Neural progenitor cell (in vitro differentiated cells): ENCODE measurements at regions not wholly inside any gene's neighbourhood (a gene's known extent, or its start where the extent isn't known, plus 50 kb on each side); places are given as distances from the start of the nearest gene placed in this dataset.
A peak's percentile ranks its signal among the peaks of the same experiment; 100 is the strongest.

ENCODE experiments used
- DNase-seq: peaks from one replicate; pipeline ENCODE4 v3.0.0-alpha.2; 2016; ENCODE audit warnings: low spot score
- H2AFZ ChIP-seq: fragments of 200-600 bp; sonication (generic); replicated peaks from 2 replicates; pipeline ENCODE4 v1.6.1; 2016; ENCODE audit warnings: antibody characterized with exemption
- H3F3A ChIP-seq: fragments of 200-600 bp; sonication (generic); 2 replicates; pipeline ENCODE4 v1.6.1; 2016; ENCODE audit warnings: antibody characterized with exemption, low read depth
- H3K27ac ChIP-seq: fragments of 200-600 bp; sonication (generic); 2 replicates; pipeline ENCODE4 v1.5.1; 2016; ENCODE audit warnings: mild to moderate bottlenecking
- H3K27me3 ChIP-seq: fragments of 200-600 bp; sonication (generic); 2 replicates; pipeline ENCODE4 v1.6.1; 2016; ENCODE audit warnings: mild to moderate bottlenecking, moderate library complexity
- H3K36me3 ChIP-seq: fragments of 200-600 bp; sonication (generic); 2 replicates; pipeline ENCODE4 v1.5.1; 2016
- H3K4me1 ChIP-seq: fragments of 200-600 bp; sonication (generic); 2 replicates; pipeline ENCODE4 v1.6.1; 2016; ENCODE audit warnings: mixed run types
- H3K4me2 ChIP-seq: fragments of 200-600 bp; sonication (generic); 2 replicates; pipeline ENCODE4 v1.6.1; 2016
- H3K4me3 ChIP-seq: fragments of 200-600 bp; sonication (generic); 2 replicates; pipeline ENCODE4 v1.5.1; 2016
- H3K79me2 ChIP-seq: fragments of 200-600 bp; sonication (generic); 2 replicates; pipeline ENCODE4 v1.6.1; 2016; ENCODE audit warnings: low read depth
- H3K9ac ChIP-seq: fragments of 200-600 bp; sonication (generic); 2 replicates; pipeline ENCODE4 v1.6.1; 2016
- H3K9me3 ChIP-seq: fragments of 200-600 bp; sonication (generic); 2 replicates; pipeline ENCODE4 v1.5.1; 2016; ENCODE audit warnings: low read depth
- H4K20me1 ChIP-seq: fragments of 200-600 bp; sonication (generic); 2 replicates; pipeline ENCODE4 v1.6.1; 2016; ENCODE audit warnings: low read depth
- H3K27ac Mint-ChIP-seq: 3 replicates; pipeline ENCODE4 v1.8.0; 2021; ENCODE audit warnings: mixed read lengths
- H3K27me3 Mint-ChIP-seq: 2 replicates; pipeline ENCODE4 v1.8.0; 2022; ENCODE audit warnings: low read depth, mild to moderate bottlenecking, inconsistent platforms, moderate library complexity, mixed read lengths; ENCODE audit not compliant: insufficient read depth
- H3K36me3 Mint-ChIP-seq: 3 replicates; pipeline ENCODE4 v1.8.0; 2021; ENCODE audit warnings: mixed read lengths
- H3K4me1 Mint-ChIP-seq: 3 replicates; pipeline ENCODE4 v1.8.0; 2021; ENCODE audit warnings: mixed read lengths
- H3K4me3 Mint-ChIP-seq: 3 replicates; pipeline ENCODE4 v1.8.0; 2021; ENCODE audit warnings: mild to moderate bottlenecking, moderate library complexity, mixed read lengths
- H3K9me3 Mint-ChIP-seq: 3 replicates; pipeline ENCODE4 v1.8.0; 2020; ENCODE audit warnings: mixed read lengths
- EZH2 ChIP-seq: fragments of 200-600 bp; sonication (generic); IDR thresholded peaks from 2 replicates; pipeline ENCODE4 v1.6.1; 2017; ENCODE audit warnings: antibody characterized with exemption, mild to moderate bottlenecking, moderate library complexity
- EZH2phosphoT487 ChIP-seq: fragments of 200-600 bp; sonication (generic); IDR thresholded peaks from 2 replicates; pipeline ENCODE4 v1.6.1; 2017; ENCODE audit warnings: antibody characterized with exemption
- TF ChIP-seq, protein P1 (sequence below): fragments of 200-600 bp; sonication (generic); IDR thresholded peaks from 2 replicates; pipeline ENCODE4 v1.5.1; 2017; ENCODE audit warnings: antibody characterized with exemption, mild to moderate bottlenecking

DNA sequence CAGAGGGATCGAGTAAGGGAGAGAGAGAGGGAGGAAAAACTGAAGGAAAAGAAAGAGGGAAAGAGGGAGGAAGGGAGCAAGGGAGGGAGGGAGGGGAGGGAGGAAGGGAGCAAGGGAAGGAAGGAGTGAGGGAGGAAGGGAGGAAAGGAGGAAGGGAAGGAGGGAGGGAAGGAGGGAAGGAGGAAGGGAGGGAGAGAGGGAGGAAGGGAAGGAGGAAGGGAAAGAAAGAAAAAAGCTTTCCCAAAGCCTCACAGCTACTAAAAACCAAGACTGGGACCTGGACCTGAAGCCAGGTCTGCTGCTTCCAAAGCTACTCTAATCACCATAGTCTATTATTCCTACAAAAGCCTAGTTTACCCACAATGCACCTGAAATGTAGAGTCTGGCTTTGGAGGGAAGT is 259.8 kb upstream of the WWC1 start:
- no peak overlapping the region for H3K27ac Mint-ChIP-seq
- peaks cover 18% of the 10 kb centered on the region for H3K4me1 Mint-ChIP-seq

DNA sequence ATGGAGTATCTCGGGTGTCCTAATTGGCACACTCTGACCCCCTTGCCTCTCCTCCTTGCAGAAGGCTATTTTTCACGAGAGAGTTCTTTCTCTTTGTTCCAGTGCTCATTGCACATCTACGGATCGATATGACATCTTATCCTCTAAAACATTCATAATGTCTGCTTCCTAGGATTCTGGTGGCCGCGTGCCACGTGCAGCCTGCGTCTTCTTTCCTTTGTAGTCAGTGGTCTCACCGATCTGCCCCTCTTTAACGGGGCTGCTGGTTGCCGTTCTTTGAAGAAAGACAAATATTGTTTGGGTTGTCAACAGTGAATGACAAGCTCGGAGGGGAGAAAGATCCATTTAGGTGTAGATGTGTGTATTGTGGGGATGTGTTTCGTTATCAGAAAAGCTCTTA is 252.4 kb upstream of the WWC1 start:
- H3K4me3 ChIP-seq: no peak overlapping the region
- H3K4me2 ChIP-seq: no peak overlapping the region
- no peaks in the 10 kb centered on the region for H3F3A ChIP-seq
- no peaks in the 10 kb centered on the region for H3K36me3 ChIP-seq
- H3K4me1 ChIP-seq: peaks cover 19% of the 10 kb centered on the region
- H3K27me3 Mint-ChIP-seq: peaks cover 3% of the 10 kb centered on the region
- no peaks in the 10 kb centered on the region for H3K9me3 ChIP-seq
- H3K36me3 Mint-ChIP-seq: no peaks in the 10 kb centered on the region
- no peak for DNase-seq
- TF ChIP-seq, protein P1, sequence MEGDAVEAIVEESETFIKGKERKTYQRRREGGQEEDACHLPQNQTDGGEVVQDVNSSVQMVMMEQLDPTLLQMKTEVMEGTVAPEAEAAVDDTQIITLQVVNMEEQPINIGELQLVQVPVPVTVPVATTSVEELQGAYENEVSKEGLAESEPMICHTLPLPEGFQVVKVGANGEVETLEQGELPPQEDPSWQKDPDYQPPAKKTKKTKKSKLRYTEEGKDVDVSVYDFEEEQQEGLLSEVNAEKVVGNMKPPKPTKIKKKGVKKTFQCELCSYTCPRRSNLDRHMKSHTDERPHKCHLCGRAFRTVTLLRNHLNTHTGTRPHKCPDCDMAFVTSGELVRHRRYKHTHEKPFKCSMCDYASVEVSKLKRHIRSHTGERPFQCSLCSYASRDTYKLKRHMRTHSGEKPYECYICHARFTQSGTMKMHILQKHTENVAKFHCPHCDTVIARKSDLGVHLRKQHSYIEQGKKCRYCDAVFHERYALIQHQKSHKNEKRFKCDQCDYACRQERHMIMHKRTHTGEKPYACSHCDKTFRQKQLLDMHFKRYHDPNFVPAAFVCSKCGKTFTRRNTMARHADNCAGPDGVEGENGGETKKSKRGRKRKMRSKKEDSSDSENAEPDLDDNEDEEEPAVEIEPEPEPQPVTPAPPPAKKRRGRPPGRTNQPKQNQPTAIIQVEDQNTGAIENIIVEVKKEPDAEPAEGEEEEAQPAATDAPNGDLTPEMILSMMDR: no peak
- TF ChIP-seq EZH2: no peak
- no peak for TF ChIP-seq EZH2phosphoT487
- no peak overlapping the region for H3K27ac Mint-ChIP-seq
- no peaks in the 10 kb centered on the region for H3K79me2 ChIP-seq
- H3K4me3 Mint-ChIP-seq: no peak overlapping the region
- no peak overlapping the region for H2AFZ ChIP-seq
- H4K20me1 ChIP-seq: no peaks in the 10 kb centered on the region
- peaks cover 26% of the 10 kb centered on the region for H3K4me1 Mint-ChIP-seq
- no peaks in the 10 kb centered on the region for H3K9me3 Mint-ChIP-seq
- no peak overlapping the region for H3K27ac ChIP-seq
- H3K27me3 ChIP-seq: no peaks in the 10 kb centered on the region
- H3K9ac ChIP-seq: no peak overlapping the region

More for the DNA sequence above, 259.8 kb upstream of the WWC1 start:
- no peak for DNase-seq
- Mint-ChIP-seq H3K27me3 (no peaks in the 10 kb centered on the region), H3K9me3 (peaks cover 4% of the 10 kb centered on the region), H3K36me3 (peaks cover 4% of the 10 kb centered on the region), H3K4me3 (no peak overlapping the region)
- H3K4me3 ChIP-seq: no peak overlapping the region
- H2AFZ ChIP-seq: no peak overlapping the region
- H3K36me3 ChIP-seq: no peaks in the 10 kb centered on the region
- no peaks in the 10 kb centered on the region for H3K79me2 ChIP-seq
- H3K27ac ChIP-seq: no peak overlapping the region
- H3K27me3 ChIP-seq: no peaks in the 10 kb centered on the region
- no peaks in the 10 kb centered on the region for H4K20me1 ChIP-seq
- no peaks in the 10 kb centered on the region for H3K9me3 ChIP-seq
- H3K4me2 ChIP-seq: no peak overlapping the region
- H3K9ac ChIP-seq: no peak overlapping the region
- peaks cover 3% of the 10 kb centered on the region for H3K4me1 ChIP-seq
- no peak for TF ChIP-seq EZH2
- TF ChIP-seq, protein P1: no peak
- no peak for TF ChIP-seq EZH2phosphoT487
- no peaks in the 10 kb centered on the region for H3F3A ChIP-seq

DNA sequence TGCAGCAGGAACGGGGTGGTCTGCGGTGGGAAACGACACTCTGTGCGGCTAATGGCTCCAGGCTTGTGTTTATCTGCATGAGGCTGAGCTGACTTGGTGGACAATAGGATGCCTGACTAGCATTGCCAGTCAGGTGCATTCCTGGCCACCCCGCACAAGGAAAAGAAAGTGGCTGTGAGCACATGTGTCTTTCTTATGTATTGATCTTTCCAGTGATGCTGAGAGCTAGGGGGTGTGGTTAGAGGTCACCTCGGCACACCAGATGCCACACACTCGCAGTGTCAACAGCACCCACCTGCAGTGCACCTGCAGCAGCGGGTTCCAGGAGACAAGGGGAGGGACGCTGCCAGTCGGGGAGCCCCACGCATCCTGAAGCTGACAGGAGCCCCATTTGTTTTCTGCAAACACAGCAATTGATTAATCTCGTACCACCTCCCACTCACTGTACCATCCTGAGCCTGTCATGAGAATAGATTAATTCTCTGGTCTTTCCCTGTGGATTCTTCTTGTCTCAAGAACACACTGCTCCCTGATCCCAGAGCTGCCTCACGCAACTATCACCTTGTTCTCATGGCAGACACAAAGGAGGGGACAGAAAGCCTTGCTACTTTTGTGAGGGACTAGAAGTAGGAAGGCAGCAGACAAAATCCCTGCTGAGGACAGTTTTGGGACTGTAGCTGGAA is 251.7 kb upstream of the WWC1 start:
- no peak overlapping the region for H3K9ac ChIP-seq
- H3K36me3 ChIP-seq: no peaks in the 10 kb centered on the region

More for the DNA sequence above, 251.7 kb upstream of the WWC1 start:
- H3K4me1 ChIP-seq: peaks cover 21% of the 10 kb centered on the region
- Mint-ChIP-seq H3K27me3 (peaks cover 3% of the 10 kb centered on the region), H3K4me3 (no peak overlapping the region), H3K36me3 (no peaks in the 10 kb centered on the region), H3K4me1 (peaks cover 26% of the 10 kb centered on the region), H3K27ac (peak overlapping the region; percentile 18), H3K9me3 (no peaks in the 10 kb centered on the region)
- DNase-seq: peak; percentile 33
- H3K27ac ChIP-seq: no peak overlapping the region
- no peak overlapping the region for H3K4me3 ChIP-seq
- H3K27me3 ChIP-seq: no peaks in the 10 kb centered on the region
- no peaks in the 10 kb centered on the region for H3K9me3 ChIP-seq
- no peaks in the 10 kb centered on the region for H3K79me2 ChIP-seq
- peak overlapping the region; percentile 1 for H3K4me2 ChIP-seq
- no peaks in the 10 kb centered on the region for H3F3A ChIP-seq
- TF ChIP-seq EZH2phosphoT487: no peak
- no peak for TF ChIP-seq EZH2
- TF ChIP-seq, protein P1: no peak
- no peaks in the 10 kb centered on the region for H4K20me1 ChIP-seq
- no peak overlapping the region for H2AFZ ChIP-seq
